ENCODE measurements at regions not wholly inside any gene's neighbourhood (a gene's known extent, or its start where the extent isn't known, plus 50 kb on each side); places are given as distances from the start of the nearest gene placed in this dataset.

GRCh38 chr13:50435011-50435410 is 408.5 kb downstream of the DLEU7 start:
- H3K27ac Mint-ChIP-seq = no peak overlapping the region
- POLR2A ChIA-PET = no interaction called here
- peaks cover 3% of the 10 kb centered on the region for H3K9me3 Mint-ChIP-seq
- no peak for ATAC-seq (ENCODE audit: low read depth)
- DNase-seq = no peak
- no peaks in the 10 kb centered on the region for H3K4me1 Mint-ChIP-seq
- H3K36me3 Mint-ChIP-seq = no peaks in the 10 kb centered on the region
- peaks cover 7% of the 10 kb centered on the region for H3K27me3 Mint-ChIP-seq
- no peak overlapping the region for H3K4me3 Mint-ChIP-seq

- Mint-ChIP-seq H3K4me1 (no peaks in the 10 kb centered on the region), H3K27me3 (peaks cover 13% of the 10 kb centered on the region), H3K36me3 (no peaks in the 10 kb centered on the region), H3K27ac (no peak overlapping the region), H3K4me3 (no peak overlapping the region), H3K9me3 (no peaks in the 10 kb centered on the region)
- POLR2A ChIA-PET = no interaction called here
- no peak for ATAC-seq (ENCODE audit: low read depth)
- DNase-seq = no peak
Measured at GRCh38 chr13:50437252-50437651, 406.2 kb downstream of the DLEU7 start.

- H3K4me1 Mint-ChIP-seq = no peaks in the 10 kb centered on the region
- no peaks in the 10 kb centered on the region for H3K36me3 Mint-ChIP-seq
- H3K9me3 Mint-ChIP-seq = no peaks in the 10 kb centered on the region
- ATAC-seq (ENCODE audit: low read depth) = no peak
- no peak overlapping the region for H3K27ac Mint-ChIP-seq
- POLR2A ChIA-PET = no interaction called here
- DNase-seq = no peak
- peaks cover 13% of the 10 kb centered on the region for H3K27me3 Mint-ChIP-seq
- no peak overlapping the region for H3K4me3 Mint-ChIP-seq
Measured at GRCh38 chr13:50438351-50438750, 405.1 kb downstream of the DLEU7 start.

- H3K4me3 Mint-ChIP-seq = no peak overlapping the region
- H3K27ac Mint-ChIP-seq = no peak overlapping the region
- no peaks in the 10 kb centered on the region for H3K36me3 Mint-ChIP-seq
- POLR2A ChIA-PET = no interaction called here
- H3K9me3 Mint-ChIP-seq = no peaks in the 10 kb centered on the region
- peaks cover 12% of the 10 kb centered on the region for H3K27me3 Mint-ChIP-seq
- no peak for ATAC-seq (ENCODE audit: low read depth)
- H3K4me1 Mint-ChIP-seq = peaks cover 1% of the 10 kb centered on the region
- DNase-seq = no peak
Measured at GRCh38 chr13:50441130-50441529, 402.4 kb downstream of the DLEU7 start.

- H3K4me3 Mint-ChIP-seq = no peak overlapping the region
- peaks cover 1% of the 10 kb centered on the region for H3K4me1 Mint-ChIP-seq
Measured at GRCh38 chr13:50444726-50445125, 398.8 kb downstream of the DLEU7 start.

GRCh38 chr13:50446611-50447010 is 396.9 kb downstream of the DLEU7 start:
- POLR2A ChIA-PET = no interaction called here
- no peak for DNase-seq
- peaks cover 1% of the 10 kb centered on the region for H3K4me1 Mint-ChIP-seq
- no peak overlapping the region for H3K27ac Mint-ChIP-seq
- H3K4me3 Mint-ChIP-seq = no peak overlapping the region
- peaks cover 1% of the 10 kb centered on the region for H3K9me3 Mint-ChIP-seq
- no peaks in the 10 kb centered on the region for H3K36me3 Mint-ChIP-seq
- H3K27me3 Mint-ChIP-seq = peaks cover 3% of the 10 kb centered on the region
- ATAC-seq (ENCODE audit: low read depth) = no peak

More at GRCh38 chr13:50444726-50445125, 398.8 kb downstream of the DLEU7 start:
- Mint-ChIP-seq H3K27ac (no peak overlapping the region), H3K9me3 (peaks cover 1% of the 10 kb centered on the region), H3K36me3 (no peaks in the 10 kb centered on the region), H3K27me3 (peaks cover 12% of the 10 kb centered on the region)
- DNase-seq (no peak), ATAC-seq (ENCODE audit: low read depth) (no peak)
- POLR2A ChIA-PET = no interaction called here

GRCh38 chr13:50448535-50448998 is 394.9 kb downstream of the DLEU7 start:
- ATAC-seq (ENCODE audit: low read depth) = no peak
- H3K9me3 Mint-ChIP-seq = peaks cover 1% of the 10 kb centered on the region
- no peaks in the 10 kb centered on the region for H3K4me1 Mint-ChIP-seq
- no peak overlapping the region for H3K4me3 Mint-ChIP-seq
- no peaks in the 10 kb centered on the region for H3K36me3 Mint-ChIP-seq
- H3K27me3 Mint-ChIP-seq = peaks cover 3% of the 10 kb centered on the region
- no peak for DNase-seq
- POLR2A ChIA-PET = no interaction called here
- H3K27ac Mint-ChIP-seq = no peak overlapping the region

- Mint-ChIP-seq H3K4me1 (no peaks in the 10 kb centered on the region), H3K9me3 (peaks cover 1% of the 10 kb centered on the region), H3K27me3 (peaks cover 3% of the 10 kb centered on the region), H3K36me3 (no peaks in the 10 kb centered on the region), H3K27ac (no peak overlapping the region), H3K4me3 (no peak overlapping the region)
- no peak for ATAC-seq (ENCODE audit: low read depth)
- no peak for DNase-seq
- POLR2A ChIA-PET = no interaction called here
Measured at GRCh38 chr13:50449465-50449864, 394.0 kb downstream of the DLEU7 start.

- Mint-ChIP-seq H3K4me1 (no peaks in the 10 kb centered on the region), H3K9me3 (peaks cover 1% of the 10 kb centered on the region), H3K4me3 (no peak overlapping the region), H3K36me3 (no peaks in the 10 kb centered on the region), H3K27me3 (peaks cover 6% of the 10 kb centered on the region), H3K27ac (no peak overlapping the region)
- POLR2A ChIA-PET = no interaction called here
- DNase-seq (no peak), ATAC-seq (ENCODE audit: low read depth) (no peak)
Measured at GRCh38 chr13:50450279-50450678, 393.2 kb downstream of the DLEU7 start.

GRCh38 chr13:50451609-50452008 is 391.9 kb downstream of the DLEU7 start:
- Mint-ChIP-seq H3K36me3 (no peaks in the 10 kb centered on the region), H3K27ac (no peak overlapping the region), H3K4me1 (no peaks in the 10 kb centered on the region), H3K9me3 (peaks cover 1% of the 10 kb centered on the region), H3K4me3 (no peak overlapping the region), H3K27me3 (peaks cover 6% of the 10 kb centered on the region)
- ATAC-seq (ENCODE audit: low read depth) = no peak
- DNase-seq = no peak
- POLR2A ChIA-PET = no interaction called here

GRCh38 chr13:50452028-50452427 is 391.5 kb downstream of the DLEU7 start:
- no peak overlapping the region for H3K27ac Mint-ChIP-seq
- no peak overlapping the region for H3K4me3 Mint-ChIP-seq
- H3K9me3 Mint-ChIP-seq = peaks cover 1% of the 10 kb centered on the region
- peaks cover 6% of the 10 kb centered on the region for H3K27me3 Mint-ChIP-seq
- POLR2A ChIA-PET = no interaction called here
- DNase-seq = no peak
- H3K4me1 Mint-ChIP-seq = no peaks in the 10 kb centered on the region
- H3K36me3 Mint-ChIP-seq = no peaks in the 10 kb centered on the region
- no peak for ATAC-seq (ENCODE audit: low read depth)

- H3K36me3 Mint-ChIP-seq = no peaks in the 10 kb centered on the region
- DNase-seq = no peak
- H3K9me3 Mint-ChIP-seq = peaks cover 1% of the 10 kb centered on the region
- H3K4me3 Mint-ChIP-seq = no peak overlapping the region
- H3K27ac Mint-ChIP-seq = no peak overlapping the region
- peaks cover 6% of the 10 kb centered on the region for H3K27me3 Mint-ChIP-seq
- POLR2A ChIA-PET = no interaction called here
- no peaks in the 10 kb centered on the region for H3K4me1 Mint-ChIP-seq
- ATAC-seq (ENCODE audit: low read depth) = no peak
Measured at GRCh38 chr13:50452756-50453155, 390.7 kb downstream of the DLEU7 start.

- Mint-ChIP-seq H3K36me3 (no peaks in the 10 kb centered on the region), H3K9me3 (peaks cover 1% of the 10 kb centered on the region), H3K4me1 (no peaks in the 10 kb centered on the region), H3K4me3 (no peak overlapping the region), H3K27ac (no peak overlapping the region), H3K27me3 (peaks cover 7% of the 10 kb centered on the region)
- no peak for DNase-seq
- ATAC-seq (ENCODE audit: low read depth) = no peak
- POLR2A ChIA-PET = no interaction called here
Measured at GRCh38 chr13:50453188-50453587, 390.3 kb downstream of the DLEU7 start.

GRCh38 chr13:50456111-50456510 is 387.4 kb downstream of the DLEU7 start:
- no peak overlapping the region for H3K4me3 Mint-ChIP-seq
- POLR2A ChIA-PET = no interaction called here
- DNase-seq (no peak), ATAC-seq (ENCODE audit: low read depth) (no peak)
- peaks cover 1% of the 10 kb centered on the region for H3K9me3 Mint-ChIP-seq
- H3K4me1 Mint-ChIP-seq = no peaks in the 10 kb centered on the region
- H3K36me3 Mint-ChIP-seq = peaks cover 2% of the 10 kb centered on the region
- no peak overlapping the region for H3K27ac Mint-ChIP-seq
- peaks cover 10% of the 10 kb centered on the region for H3K27me3 Mint-ChIP-seq
